ENCODE measurements at regions not wholly inside any gene's neighbourhood (a gene's known extent, or its start where the extent isn't known, plus 50 kb on each side); places are given as distances from the start of the nearest gene placed in this dataset.

GRCh38 chr3:66165660-66166059, 55.1 kb upstream of the SLC25A26 start:
- DNase-seq, result no peak

DNA sequence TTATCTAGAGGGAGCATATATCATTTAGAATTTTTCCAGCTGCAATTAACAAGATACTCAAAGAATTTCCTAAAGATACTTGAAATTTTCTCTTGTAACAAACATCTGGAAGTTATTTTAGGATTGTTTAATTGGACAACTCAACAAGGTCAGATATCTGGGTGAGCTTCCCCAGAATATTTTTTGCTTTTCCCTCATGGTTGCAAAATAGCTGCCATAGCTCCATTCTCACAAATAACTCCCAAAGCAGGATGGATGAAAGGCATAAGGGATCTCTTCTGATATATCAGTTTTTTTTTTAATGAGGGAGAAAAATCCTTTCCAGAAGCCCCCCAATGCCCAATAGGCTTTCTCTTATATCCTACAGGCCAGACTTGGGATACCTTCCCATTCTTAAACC, 56.6 kb upstream of the SLC25A26 start:
- no peak for DNase-seq

GRCh38 chr3:66163222-66163621, 57.6 kb upstream of the SLC25A26 start:
- DNase-seq, result no peak

DNA sequence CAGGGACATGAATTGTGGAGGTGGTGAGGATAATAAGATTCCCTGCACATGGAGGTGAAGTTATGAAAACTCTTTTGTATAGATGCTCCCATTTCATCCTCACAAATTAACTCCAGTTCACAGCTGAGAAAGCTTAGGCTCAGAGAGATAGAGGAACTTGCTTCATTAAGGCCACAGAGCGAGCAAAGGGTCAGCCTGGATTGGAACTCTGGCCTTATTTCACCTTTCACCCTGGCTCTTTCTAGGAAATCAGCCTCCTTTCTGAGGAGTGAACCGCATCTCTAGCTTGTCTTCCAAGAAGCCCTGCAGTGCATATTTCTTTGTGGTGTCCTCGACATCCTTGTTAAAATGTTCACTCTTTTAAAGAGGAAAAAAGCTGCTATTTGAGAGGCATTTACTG, 58.0 kb upstream of the SLC25A26 start:
- no peak for DNase-seq

- DNase-seq, result no peak
Observed at GRCh38 chr3:66158933-66159683, 61.7 kb upstream of the SLC25A26 start.

DNA sequence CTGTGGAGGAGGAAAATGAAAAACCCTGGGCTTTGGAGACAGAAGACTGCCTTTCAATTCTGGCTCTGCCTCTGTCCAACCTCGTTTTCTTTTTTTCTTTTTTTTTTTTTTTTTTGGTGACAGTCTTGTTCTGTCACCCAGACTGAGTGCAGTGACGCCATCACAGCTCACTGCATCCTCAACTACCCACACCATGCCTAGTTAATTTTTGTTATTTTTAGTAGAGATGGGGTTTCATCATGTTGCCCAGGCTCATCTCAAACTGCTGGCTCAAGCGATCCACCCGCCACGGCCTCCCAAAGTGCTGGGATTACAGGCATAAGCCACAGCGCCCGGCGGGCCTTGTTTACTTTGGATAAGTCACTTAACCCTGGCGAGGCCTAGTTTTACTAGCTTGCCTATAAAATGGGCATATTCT, 66.3 kb upstream of the SLC25A26 start:
- DNase-seq, result no peak

DNA sequence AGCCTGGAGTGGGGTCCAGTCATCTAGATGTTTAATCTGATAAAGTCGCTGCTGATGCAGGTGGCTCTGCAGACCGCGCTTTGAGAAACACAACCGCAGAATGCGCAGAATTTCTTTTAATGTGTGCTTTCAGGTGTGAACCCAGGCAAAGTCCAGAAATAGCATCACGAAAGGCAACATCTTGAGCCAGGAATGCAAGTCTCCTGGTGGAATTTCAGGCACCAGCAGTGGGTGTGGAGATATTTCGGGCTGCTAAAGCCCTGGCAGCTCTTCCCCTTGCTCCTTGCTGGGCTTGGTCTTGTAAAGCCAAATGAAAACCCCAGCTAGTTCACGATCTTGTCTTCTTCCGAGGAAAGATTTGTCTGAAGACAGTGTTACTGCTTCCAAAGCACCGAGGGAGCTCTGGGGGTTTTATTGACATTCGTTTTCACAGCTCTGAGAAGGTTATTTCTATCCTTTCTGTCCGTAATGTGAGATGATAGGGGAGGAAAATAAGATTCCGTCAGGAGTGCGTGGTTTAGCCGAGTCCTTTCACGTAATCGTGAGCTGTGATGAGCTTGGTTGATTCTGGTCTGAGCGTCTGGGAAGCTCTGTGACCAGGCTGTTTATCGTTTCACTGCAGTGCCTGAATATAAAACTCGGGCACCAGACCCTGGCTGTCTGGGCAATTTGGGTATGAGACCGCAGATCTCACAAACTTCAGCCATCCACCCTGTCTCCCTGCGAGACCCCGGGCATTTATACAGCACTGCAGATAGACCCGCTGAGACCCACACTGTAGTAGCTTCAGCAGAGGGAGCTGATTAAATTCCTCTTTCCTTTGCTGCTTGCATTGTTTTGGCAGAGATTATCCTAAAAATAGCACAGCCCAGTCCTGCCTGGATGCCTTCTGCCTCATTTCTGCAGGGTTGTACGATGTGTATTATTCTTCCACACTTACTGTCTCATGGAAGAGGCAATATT, 67.0 kb upstream of the SLC25A26 start:
- DNase-seq, result no peak

- DNase-seq, result no peak
Observed at GRCh38 chr3:66152336-66152735, 68.5 kb upstream of the SLC25A26 start.

DNA sequence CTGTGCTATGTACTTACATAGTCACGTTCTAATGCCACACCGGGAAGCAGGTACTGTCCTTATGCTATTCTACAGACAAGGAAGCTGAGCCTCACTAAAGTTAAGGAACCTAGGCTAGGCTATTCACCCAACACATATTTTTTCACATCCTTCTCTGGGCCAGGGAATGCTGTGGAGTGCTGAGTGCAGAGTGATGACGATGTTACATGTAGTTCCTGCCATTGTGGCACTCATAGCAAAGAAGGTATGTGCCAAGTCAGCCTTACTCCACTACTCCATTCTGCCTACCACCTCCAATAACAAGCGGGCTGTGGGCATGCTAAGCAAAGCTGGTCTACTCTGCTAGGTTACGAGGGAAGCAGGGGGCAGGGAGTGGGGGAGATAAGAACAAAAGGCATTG, 69.8 kb upstream of the SLC25A26 start:
- DNase-seq, result no peak

DNA sequence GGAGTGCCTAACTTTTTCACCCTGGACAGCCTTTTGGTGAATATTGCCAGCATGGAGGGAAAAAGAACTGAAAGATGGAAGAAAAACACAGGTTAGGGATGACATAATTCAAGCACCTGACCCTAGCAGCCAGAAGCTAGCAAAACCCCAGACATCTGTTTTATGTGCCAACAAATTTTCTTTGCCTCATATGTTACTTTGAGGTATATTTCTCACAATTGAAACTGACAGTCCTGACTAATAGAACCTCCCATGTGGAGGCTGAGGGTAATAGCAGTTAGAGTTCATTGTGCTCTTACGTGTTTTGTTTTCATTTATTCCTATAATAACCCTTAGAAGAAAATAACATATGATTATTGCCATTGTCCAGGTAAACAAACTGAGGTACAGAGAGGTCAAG, 71.5 kb upstream of the SLC25A26 start:
- DNase-seq, result no peak

- no peak for DNase-seq
Observed at GRCh38 chr3:66145408-66145733, 75.4 kb upstream of the SLC25A26 start.

DNA sequence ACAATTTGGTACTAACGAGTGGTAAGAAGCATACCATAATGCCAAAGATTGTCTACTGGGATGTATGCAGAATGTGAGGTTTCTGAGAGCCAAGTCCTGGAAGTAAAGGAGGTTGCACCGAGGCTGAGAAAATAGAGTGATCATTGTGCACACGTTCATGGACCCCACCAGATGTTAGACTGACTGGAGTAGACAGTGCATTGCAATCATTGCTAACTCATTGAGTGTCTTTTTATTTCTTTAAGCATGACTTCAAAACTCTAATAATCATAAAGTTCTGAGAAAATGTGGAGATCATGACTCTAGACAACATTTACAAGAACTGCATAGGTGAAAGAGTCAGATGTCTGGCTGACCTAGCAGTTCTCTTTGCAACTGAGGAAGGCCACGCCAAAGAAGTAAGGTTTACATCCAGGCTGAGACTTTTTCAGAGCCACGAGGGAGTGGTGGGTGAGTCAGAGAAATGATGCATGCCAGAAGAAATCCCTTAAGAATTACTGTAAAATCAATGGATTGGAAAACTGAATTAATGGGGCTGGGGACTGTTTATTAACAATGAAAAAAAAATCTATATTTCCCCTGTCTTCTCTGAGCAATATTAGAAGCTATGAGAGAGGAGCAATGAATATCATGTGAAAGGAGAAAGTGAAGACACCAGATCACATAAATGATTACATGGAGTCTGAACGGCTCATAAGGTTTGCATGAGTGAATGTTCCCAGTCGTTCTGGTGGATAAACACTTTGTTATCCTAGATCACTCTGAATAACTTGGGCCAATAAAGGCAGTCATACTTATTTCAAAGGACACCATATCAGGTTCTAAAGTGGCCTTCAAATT, 76.0 kb upstream of the SLC25A26 start:
- DNase-seq, result no peak

DNA sequence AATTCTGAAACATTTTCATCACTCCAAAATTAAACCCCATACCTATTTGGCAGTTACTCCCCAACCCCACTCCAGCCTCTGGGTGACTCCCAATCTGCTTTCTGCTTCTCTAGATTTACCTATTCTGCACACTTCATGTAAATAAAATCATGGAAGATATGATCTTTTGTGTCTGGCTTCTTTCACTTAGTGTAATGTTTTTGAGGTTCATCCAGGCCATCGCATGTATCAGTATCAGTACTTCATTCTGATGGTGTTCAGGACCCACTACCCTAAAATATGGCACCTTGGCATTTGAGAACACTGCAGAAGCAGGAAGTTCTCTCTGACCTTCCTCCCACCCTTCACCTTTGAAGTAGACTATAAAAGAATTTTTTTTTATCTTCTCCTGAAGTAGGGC, 78.7 kb upstream of the SLC25A26 start:
- DNase-seq, result no peak

GRCh38 chr3:66140743-66141372, 79.9 kb upstream of the SLC25A26 start:
- no peak for DNase-seq

GRCh38 chr3:66140106-66140505, 80.7 kb upstream of the SLC25A26 start:
- DNase-seq, result no peak

- no peak for DNase-seq
Observed at GRCh38 chr3:66139415-66139814, 81.4 kb upstream of the SLC25A26 start.

DNA sequence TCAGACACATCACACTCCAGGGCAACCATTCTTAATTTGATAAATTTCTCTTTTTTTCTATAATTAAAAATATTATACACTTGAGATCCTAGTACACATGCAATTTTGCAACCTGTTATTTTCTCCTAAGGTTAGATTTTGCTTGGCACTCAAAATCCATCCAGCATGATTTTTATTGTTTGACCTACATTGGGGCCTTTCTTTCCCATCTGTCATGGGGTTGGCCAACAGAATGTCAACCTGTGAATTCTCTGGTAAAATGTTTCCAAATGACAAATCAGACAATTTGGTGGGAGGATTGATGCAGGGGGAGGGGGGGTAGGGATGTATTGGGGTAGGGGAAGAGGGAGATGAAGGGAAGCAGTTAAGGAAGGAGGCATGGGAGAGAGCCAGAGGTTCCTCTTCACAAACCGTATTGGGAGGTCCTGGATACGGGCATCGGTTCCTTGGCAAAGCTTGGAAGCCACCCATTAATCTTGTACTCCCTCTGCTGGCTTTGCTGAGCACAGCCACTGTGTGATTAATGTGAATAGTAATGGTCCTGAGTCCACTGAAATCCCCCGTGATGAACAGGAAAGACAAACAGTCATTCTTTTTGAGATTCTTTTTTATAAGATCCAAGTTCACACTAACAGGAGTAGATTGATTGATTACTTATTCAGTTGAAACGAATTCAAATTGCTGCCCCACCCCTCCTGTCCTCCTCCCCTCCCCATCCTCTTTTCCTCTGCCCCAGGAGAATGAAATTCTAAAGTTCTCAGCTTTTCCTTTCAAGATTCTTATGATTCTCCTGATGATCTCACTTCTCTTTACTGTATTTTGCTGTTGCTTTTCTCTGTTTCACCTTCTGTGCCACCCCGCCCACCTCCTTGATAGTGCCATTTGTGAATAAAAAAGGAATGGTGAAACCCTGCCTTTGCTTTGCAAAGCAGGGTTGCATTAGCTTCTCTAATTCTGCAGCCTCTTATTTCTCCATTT, 82.2 kb upstream of the SLC25A26 start:
- peak; percentile 20 for DNase-seq

- no peak for DNase-seq
Observed at GRCh38 chr3:66136597-66136996, 84.2 kb upstream of the SLC25A26 start.

GRCh38 chr3:66133853-66134445, 86.9 kb upstream of the SLC25A26 start:
- no peak for DNase-seq

GRCh38 chr3:66133050-66133757, 87.6 kb upstream of the SLC25A26 start:
- no peak for DNase-seq
